Endothelial cell of umbilical vein (primary cell): ENCODE measurements at regions not wholly inside any gene's neighbourhood (a gene's known extent, or its start where the extent isn't known, plus 50 kb on each side); places are given as distances from the start of the nearest gene placed in this dataset.

Experiments used
- BruUV-seq: library from RNA; stranded (reverse); fragments of 400-500 nt; replicated peaks from 2 replicates; lab custom pipeline; 2021; lab: Mats Ljungman, UMichigan
- CTCF ChIA-PET: fragments of 300-600, 350-600 bp; sonication (Branson Sonifier 250); formaldehyde crosslinking; loops from one replicate; lab custom pipeline; 2021; ENCODE audit warnings: antibody characterized with exemption, inconsistent platforms; lab: Charles Lee
- POLR2A ChIA-PET: fragments of 300-600, 350-600 bp; sonication (Branson Sonifier 250); formaldehyde crosslinking; loops from one replicate; lab custom pipeline; 2021; ENCODE audit warnings: antibody characterized with exemption, inconsistent platforms; lab: Charles Lee
- DNase-seq: peaks from one replicate; pipeline ENCODE4 v3.0.0-alpha.2; 2011; ENCODE audit warnings: low read depth, low spot score
- FAIRE-seq: peaks from 2 replicates; lab custom pipeline; 2011; peaks lifted over from hg19 to GRCh38; lab: Jason Lieb, UNC
- H2AFZ ChIP-seq: 2 replicates; pipeline ENCODE4 v1.6.0; 2012; ENCODE audit warnings: low read depth, low read length, control low read depth, inconsistent platforms
- H3K27ac ChIP-seq: 2 replicates; pipeline ENCODE4 v1.5.1; 2011; ENCODE audit warnings: low read depth, mild to moderate bottlenecking, control low read depth, low read length, moderate library complexity; ENCODE audit not compliant: insufficient read depth
- H3K27me3 ChIP-seq, 2 experiments: 2 replicates each; pipeline versions ENCODE4 v1.6.0 to v1.6.1; 2011; ENCODE audit warnings: low read length in 2 of 2, mixed read lengths in 1 of 2; ENCODE audit not compliant: control insufficient read depth in 2 of 2, insufficient read depth in 2 of 2
- H3K36me3 ChIP-seq, 2 experiments: 2 replicates in 1 of 2; 3 replicates in 1 of 2; pipeline ENCODE4 v1.5.1; 2011; ENCODE audit warnings: low read length in 2 of 2, mild to moderate bottlenecking in 1 of 2, moderate library complexity in 1 of 2; ENCODE audit not compliant: control insufficient read depth in 2 of 2, insufficient read depth in 2 of 2; ENCODE audit errors: extremely low read depth in 1 of 2
- H3K4me1 ChIP-seq: 3 replicates; pipeline ENCODE4 v1.5.1; 2011; ENCODE audit warnings: mild to moderate bottlenecking, low read length; ENCODE audit not compliant: control insufficient read depth, insufficient read depth; ENCODE audit errors: extremely low read depth
- H3K4me2 ChIP-seq: 2 replicates; pipeline ENCODE4 v1.6.1; 2011; ENCODE audit warnings: low read length, control low read depth, mixed read lengths; ENCODE audit not compliant: insufficient read depth
- H3K4me3 ChIP-seq, 3 experiments: fragments of 200-600 bp in 1 of 3; sonication (generic), shearing (Covaris generic) in 1 of 3; replicated peaks in 1 of 3; 2 replicates each; pipeline ENCODE4 v1.5.1; 2011 to 2016; ENCODE audit warnings: control low read depth in 3 of 3, low read length in 3 of 3, mild to moderate bottlenecking in 2 of 3, inconsistent platforms in 1 of 3, low read depth in 1 of 3, moderate library complexity in 1 of 3; ENCODE audit not compliant: insufficient read depth in 1 of 3
- H3K79me2 ChIP-seq: 2 replicates; pipeline ENCODE4 v1.6.0; 2012; ENCODE audit warnings: low read length, inconsistent platforms; ENCODE audit not compliant: control insufficient read depth, insufficient read depth
- H3K9ac ChIP-seq: replicated peaks from 2 replicates; pipeline ENCODE3; 2011; ENCODE audit warnings: low read length, control low read depth; ENCODE audit not compliant: insufficient read depth; ENCODE audit errors: extremely low read depth
- H3K9me1 ChIP-seq: replicated peaks from 3 replicates; pipeline ENCODE4 v1.6.0; 2011; ENCODE audit warnings: mild to moderate bottlenecking, low read length; ENCODE audit not compliant: control insufficient read depth, insufficient read depth; ENCODE audit errors: extremely low read depth
- H3K9me3 ChIP-seq: replicated peaks from 2 replicates; pipeline ENCODE4 v1.5.1; 2012; ENCODE audit warnings: low read length, inconsistent platforms; ENCODE audit not compliant: control insufficient read depth, insufficient read depth
- H4K20me1 ChIP-seq: replicated peaks from 2 replicates; pipeline ENCODE3; 2011; ENCODE audit warnings: mild to moderate bottlenecking, low read length; ENCODE audit not compliant: control insufficient read depth, insufficient read depth; ENCODE audit errors: extremely low read depth
- CTCF ChIP-seq, 2 donors: IDR thresholded peaks; 1 replicate in 1 of 2; 2 replicates in 1 of 2; pipeline ENCODE4 v1.5.1; 2011; ENCODE audit warnings: low read length in 2 of 2, mild to moderate bottlenecking in 2 of 2, moderate library complexity in 2 of 2, control low read depth in 1 of 2, inconsistent platforms in 1 of 2, low read depth in 1 of 2; ENCODE audit not compliant: insufficient read depth in 1 of 2; ENCODE audit errors: extremely low read depth in 1 of 2
- EZH2 ChIP-seq: IDR thresholded peaks from 2 replicates; pipeline ENCODE4 v1.6.1; 2012; ENCODE audit warnings: borderline replicate concordance, low read depth, mild to moderate bottlenecking, moderate library complexity, low read length, inconsistent platforms; ENCODE audit not compliant: severe bottlenecking
- FOS ChIP-seq: IDR thresholded peaks from 2 replicates; pipeline ENCODE4 v1.6.1; 2011; ENCODE audit warnings: mild to moderate bottlenecking, low read length, moderate library complexity, borderline replicate concordance; ENCODE audit not compliant: insufficient read depth
- GATA2 ChIP-seq: IDR thresholded peaks from 2 replicates; pipeline ENCODE4 v1.7.0; 2011; ENCODE audit warnings: low read depth, mild to moderate bottlenecking, moderate library complexity, mixed read lengths, low read length; ENCODE audit not compliant: insufficient read length, insufficient read depth
- JUN ChIP-seq: IDR thresholded peaks from 2 replicates; pipeline ENCODE4 v1.6.1; 2011; ENCODE audit warnings: borderline replicate concordance, low read depth; ENCODE audit not compliant: insufficient read length, insufficient read depth
- MAX ChIP-seq: IDR thresholded peaks from 2 replicates; pipeline ENCODE4 v1.6.1; 2011; ENCODE audit not compliant: insufficient read depth, insufficient read length
- MYC ChIP-seq: IDR thresholded peaks from one replicate; pipeline ENCODE4 v1.6.1; 2011; ENCODE audit warnings: mild to moderate bottlenecking, low read depth, low read length
- POLR2A ChIP-seq: IDR thresholded peaks from 2 replicates; pipeline ENCODE4 v1.6.1; 2012; ENCODE audit warnings: low read depth, mild to moderate bottlenecking, control low read depth, low read length
- POLR2AphosphoS5 ChIP-seq: IDR thresholded peaks from 2 replicates; pipeline ENCODE4 v1.6.1; 2012; ENCODE audit warnings: low read depth, mild to moderate bottlenecking, control low read depth, low read length, moderate library complexity; ENCODE audit not compliant: insufficient read depth
- dilution Hi-C: fragments of 300-500 bp; cut with MboI; formaldehyde crosslinking; loops from one replicate; pipeline ENCODE4 v1.15.0; 2019; ENCODE audit warnings: low sequenced_read_pairs; ENCODE audit not compliant: extremely low pct_ligation_motif_present
- intact Hi-C: fragments of 100-400 bp; cut with micrococcal nuclease; formaldehyde crosslinking; loops from one replicate; pipeline ENCODE4 v1.10.0; 2022

GRCh38 chr1:55552636-55553035, 337.5 kb upstream of the USP24 start:
- Histone ChIP-seq H2AFZ (no peak overlapping the region), H3K4me2 (no peak overlapping the region), H3K79me2 (no peaks in the 10 kb centered on the region), H3K9me1 (no peaks in the 10 kb centered on the region), H3K9me3 (no peaks in the 10 kb centered on the region), H3K27ac (no peak overlapping the region), H3K27me3 (no peaks in the 10 kb centered on the region), H3K36me3 (no peaks in the 10 kb centered on the region), H3K4me3 (no peak overlapping the region), H3K4me1 (no peaks in the 10 kb centered on the region), H4K20me1 (no peaks in the 10 kb centered on the region), H3K9ac (no peak overlapping the region)
- ChIA-PET CTCF (no interaction called here), POLR2A (no interaction called here)
- TF ChIP-seq MYC (no peak), CTCF (IDR thresholded peaks at IDR 0.05; ENCODE audit: extremely low read depth in 1 of 2, insufficient read depth in 1 of 2, low read depth in 1 of 2, low read length in 2 of 2) (no peak)
- DNase-seq = no peak
- no TSS peak for BruUV-seq
- FAIRE-seq = no peak
- dilution Hi-C loops = no loop called here
- intact Hi-C loops = no loop called here

- Histone ChIP-seq H2AFZ (no peak overlapping the region), H3K9ac (no peak overlapping the region), H3K9me1 (no peaks in the 10 kb centered on the region)
These were observed 332.2 kb upstream of the USP24 start for GRCh38 chr1:55547405-55547804.

More at GRCh38 chr1:55547405-55547804, 332.2 kb upstream of the USP24 start:
- DNase-seq = no peak
- TF ChIP-seq MYC (no peak), CTCF (IDR thresholded peaks at IDR 0.05; ENCODE audit: extremely low read depth in 1 of 2, insufficient read depth in 1 of 2, low read depth in 1 of 2, low read length in 2 of 2) (no peak), POLR2AphosphoS5 (no peak), MAX (no peak), GATA2 (no peak), EZH2 (no peak), FOS (no peak), JUN (no peak), POLR2A (no peak)
- ChIA-PET CTCF (interaction anchor here (1.4 kb wide), 1 partner anchor 172 kb away, joined by 3 read pairs; no protein-coding TSS in a partner anchor), POLR2A (no interaction called here)
- no peaks in the 10 kb centered on the region for H3K27me3 ChIP-seq
- no TSS peak for BruUV-seq
- H3K4me3 ChIP-seq = no peak overlapping the region
- dilution Hi-C loops = no loop called here
- no peaks in the 10 kb centered on the region for H4K20me1 ChIP-seq
- no peak for FAIRE-seq
- no peak overlapping the region for H3K4me2 ChIP-seq
- H3K27ac ChIP-seq = no peak overlapping the region
- no peaks in the 10 kb centered on the region for H3K36me3 ChIP-seq
- no peaks in the 10 kb centered on the region for H3K79me2 ChIP-seq
- H3K9me3 ChIP-seq = no peaks in the 10 kb centered on the region
- intact Hi-C loops = no loop called here
- no peaks in the 10 kb centered on the region for H3K4me1 ChIP-seq
